Trophoblast cell (in vitro differentiated cells and primary cell): ENCODE measurements at regions not wholly inside any gene's neighbourhood (a gene's known extent, or its start where the extent isn't known, plus 50 kb on each side); places are given as distances from the start of the nearest gene placed in this dataset.

Experiments
- DNase-seq, 2 donors: peaks; one replicate each; pipeline ENCODE4 v3.0.0-alpha.2; 2016
- H2AFZ ChIP-seq: 2 replicates; pipeline ENCODE4 v1.6.1; 2013; ENCODE audit warnings: low read length, moderate library complexity, mild to moderate bottlenecking; ENCODE audit not compliant: insufficient read depth, poor library complexity
- H2AK5ac ChIP-seq: 2 replicates; pipeline ENCODE4 v1.6.1; 2013; ENCODE audit warnings: mild to moderate bottlenecking, low read length
- H2BK120ac ChIP-seq: 2 replicates; pipeline ENCODE4 v1.6.1; 2013; ENCODE audit warnings: low read length, mild to moderate bottlenecking, moderate library complexity; ENCODE audit not compliant: insufficient read depth, poor library complexity
- H2BK12ac ChIP-seq: 2 replicates; pipeline ENCODE4 v1.6.1; 2013; ENCODE audit warnings: mild to moderate bottlenecking, low read length, moderate library complexity
- H2BK5ac ChIP-seq: 2 replicates; pipeline ENCODE4 v1.6.1; 2013; ENCODE audit warnings: low read length, low read depth, moderate library complexity, mild to moderate bottlenecking; ENCODE audit not compliant: poor library complexity
- H3K14ac ChIP-seq: 2 replicates; pipeline ENCODE4 v1.6.1; 2013; ENCODE audit warnings: mild to moderate bottlenecking, low read length
- H3K18ac ChIP-seq: 2 replicates; pipeline ENCODE4 v1.6.1; 2013; ENCODE audit warnings: mild to moderate bottlenecking, low read length
- H3K23ac ChIP-seq: 2 replicates; pipeline ENCODE4 v1.6.1; 2013; ENCODE audit warnings: low read length
- H3K27ac ChIP-seq: 2 replicates; pipeline ENCODE4 v1.5.1; 2013; ENCODE audit warnings: low read depth, mild to moderate bottlenecking, inconsistent platforms, low read length, moderate library complexity
- H3K27me3 ChIP-seq: 2 replicates; pipeline ENCODE4 v1.6.1; 2013; ENCODE audit warnings: inconsistent platforms, mild to moderate bottlenecking, low read length, moderate library complexity; ENCODE audit not compliant: insufficient read depth
- H3K36me3 ChIP-seq, 2 experiments: 1 replicate in 1 of 2; 2 replicates in 1 of 2; pipeline ENCODE4 v1.6.1; 2013; ENCODE audit warnings: low read length in 2 of 2, mild to moderate bottlenecking in 2 of 2, moderate library complexity in 1 of 2; ENCODE audit not compliant: insufficient read depth in 2 of 2, control insufficient read depth in 1 of 2
- H3K4ac ChIP-seq: 2 replicates; pipeline ENCODE4 v1.6.1; 2013; ENCODE audit warnings: low read depth, mild to moderate bottlenecking, low read length, moderate library complexity
- H3K4me1 ChIP-seq, 2 experiments: 1 replicate in 1 of 2; 2 replicates in 1 of 2; pipeline ENCODE4 v1.6.1; 2013; ENCODE audit warnings: low read length in 2 of 2, mild to moderate bottlenecking in 2 of 2, moderate library complexity in 1 of 2; ENCODE audit not compliant: insufficient read depth in 2 of 2, control insufficient read depth in 1 of 2
- H3K4me2 ChIP-seq: 2 replicates; pipeline ENCODE4 v1.6.1; 2013; ENCODE audit warnings: inconsistent platforms, mild to moderate bottlenecking, low read length, moderate library complexity
- H3K4me3 ChIP-seq: 2 replicates; pipeline ENCODE4 v1.5.1; 2013; ENCODE audit warnings: mild to moderate bottlenecking, low read depth, low read length, inconsistent platforms
- H3K79me1 ChIP-seq: one replicate; pipeline ENCODE4 v1.6.1; 2013; ENCODE audit warnings: low read length
- H3K79me2 ChIP-seq: 2 replicates; pipeline ENCODE4 v1.6.1; 2013; ENCODE audit warnings: low read length, mild to moderate bottlenecking; ENCODE audit not compliant: control insufficient read depth, insufficient read depth, poor library complexity
- H3K9ac ChIP-seq: 2 replicates; pipeline ENCODE4 v1.6.1; 2013; ENCODE audit warnings: mild to moderate bottlenecking, low read length
- H3K9me3 ChIP-seq: 2 replicates; pipeline ENCODE4 v1.6.1; 2013; ENCODE audit warnings: low read depth, mild to moderate bottlenecking, control low read depth, inconsistent platforms, low read length; ENCODE audit not compliant: insufficient read depth
- H4K12ac ChIP-seq: 2 replicates; pipeline ENCODE4 v1.6.1; 2013; ENCODE audit warnings: low read depth, mild to moderate bottlenecking, low read length, moderate library complexity
- H4K8ac ChIP-seq: 2 replicates; pipeline ENCODE4 v1.6.1; 2013; ENCODE audit warnings: low read depth, mild to moderate bottlenecking, low read length, moderate library complexity
- H4K91ac ChIP-seq: one replicate; pipeline ENCODE4 v1.6.1; 2013; ENCODE audit warnings: low read depth, mild to moderate bottlenecking, low read length, moderate library complexity
- WGBS: extraction: QIAGEN DNeasy Blood & Tissue Kit; methylation state at CpG from one replicate; pipeline ENCODE4 v1.1.7; 2013; ENCODE audit warnings: missing lambda C conversion rate; ENCODE audit not compliant: insufficient read length, insufficient coverage; ENCODE audit errors: extremely low coverage; 5-methylcytosine and 5-hydroxymethylcytosine counted together

GRCh38 chr11:45481026-45481425, 184.4 kb downstream of the CHST1 start:
- Histone ChIP-seq H2BK120ac (no peak overlapping the region), H2AK5ac (no peak overlapping the region), H3K4me2 (no peak overlapping the region), H3K4me3 (no peak overlapping the region), H4K8ac (no peak overlapping the region), H4K91ac (no peak overlapping the region), H2AFZ (no peak overlapping the region), H3K9me3 (peaks cover 1% of the 10 kb centered on the region), H3K9ac (no peak overlapping the region), H3K14ac (no peak overlapping the region), H3K4ac (no peak overlapping the region), H3K27ac (no peak overlapping the region), H3K4me1 (no peaks in the 10 kb centered on the region), H3K36me3 (no peaks in the 10 kb centered on the region), H3K79me2 (no peaks in the 10 kb centered on the region), H2BK12ac (no peak overlapping the region), H4K12ac (no peak overlapping the region), H2BK5ac (no peak overlapping the region), H3K79me1 (no peaks in the 10 kb centered on the region), H3K18ac (no peak overlapping the region), H3K27me3 (no peaks in the 10 kb centered on the region), H3K23ac (no peak overlapping the region)
- no CpG with 5 or more reads among the region's 3 CpGs for WGBS
- no peak for DNase-seq

DNA sequence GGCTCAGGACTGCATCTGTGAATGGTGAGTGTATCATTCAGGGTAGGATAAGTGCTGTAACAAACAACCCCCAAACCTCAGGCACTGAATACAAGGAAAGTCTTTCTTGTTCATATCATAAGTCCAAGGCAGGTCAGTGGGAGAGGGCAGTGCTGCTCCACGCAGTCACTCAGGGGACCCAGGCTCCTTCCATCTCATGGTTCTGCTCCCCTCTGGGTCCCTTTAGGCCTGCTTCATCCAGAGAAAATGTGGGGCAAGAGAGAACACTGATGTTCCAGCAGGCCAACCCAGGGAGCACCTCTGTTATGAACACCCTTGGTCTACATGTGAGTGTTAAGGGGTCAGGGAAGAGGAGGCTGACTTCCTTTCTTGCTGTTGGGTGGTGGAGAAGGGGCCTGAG, 187.8 kb downstream of the CHST1 start:
- H3K4me3 ChIP-seq = no peak overlapping the region
- H2AFZ ChIP-seq = no peak overlapping the region
- no peaks in the 10 kb centered on the region for H3K4me1 ChIP-seq
- no peak overlapping the region for H3K18ac ChIP-seq
- no CpG with 5 or more reads among the region's 1 CpG for WGBS
- H4K12ac ChIP-seq = no peak overlapping the region
- no peaks in the 10 kb centered on the region for H3K79me1 ChIP-seq
- H4K8ac ChIP-seq = no peak overlapping the region
- H2BK12ac ChIP-seq = no peak overlapping the region
- H3K27ac ChIP-seq = no peak overlapping the region
- H3K9me3 ChIP-seq = no peaks in the 10 kb centered on the region
- no peak overlapping the region for H3K23ac ChIP-seq
- no peak overlapping the region for H3K4ac ChIP-seq
- no peak overlapping the region for H2BK5ac ChIP-seq
- no peak overlapping the region for H2BK120ac ChIP-seq
- no peak for DNase-seq
- no peak overlapping the region for H3K14ac ChIP-seq
- no peak overlapping the region for H2AK5ac ChIP-seq
- H4K91ac ChIP-seq = no peak overlapping the region
- no peaks in the 10 kb centered on the region for H3K79me2 ChIP-seq
- no peak overlapping the region for H3K4me2 ChIP-seq
- no peaks in the 10 kb centered on the region for H3K36me3 ChIP-seq
- H3K9ac ChIP-seq = no peak overlapping the region
- H3K27me3 ChIP-seq = no peaks in the 10 kb centered on the region

GRCh38 chr11:45476126-45476525, 189.3 kb downstream of the CHST1 start:
- Histone ChIP-seq H2AFZ (no peak overlapping the region), H2BK5ac (no peak overlapping the region)
- no CpG with 5 or more reads among the region's 2 CpGs for WGBS

DNA sequence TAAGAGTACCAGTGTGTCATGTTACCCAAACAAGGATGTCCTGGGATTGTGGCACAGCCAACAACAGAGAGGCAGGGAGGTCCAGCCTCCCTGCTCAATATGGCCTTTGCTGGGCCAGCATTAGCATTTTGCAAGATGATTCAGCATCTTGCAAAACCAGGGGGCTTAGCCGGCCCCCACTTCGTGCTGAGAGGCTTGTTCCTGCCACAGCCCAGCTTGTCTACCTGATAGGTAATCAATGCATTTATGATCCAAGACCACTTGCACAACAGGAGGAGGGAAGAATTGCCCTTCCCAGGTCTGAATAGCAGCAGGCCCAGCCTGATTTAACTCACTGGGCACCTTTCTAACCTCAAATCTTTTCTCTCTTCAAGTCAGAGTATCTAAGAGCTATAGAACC, 189.0 kb upstream of the SYT13 start:
- Histone ChIP-seq H3K4me2 (no peak overlapping the region), H3K4me3 (no peak overlapping the region), H2AK5ac (no peak overlapping the region), H3K4me1 (no peaks in the 10 kb centered on the region), H4K8ac (no peak overlapping the region), H3K9ac (no peak overlapping the region), H3K9me3 (no peaks in the 10 kb centered on the region), H3K4ac (no peak overlapping the region), H3K79me1 (no peaks in the 10 kb centered on the region), H3K79me2 (no peaks in the 10 kb centered on the region), H3K18ac (no peak overlapping the region), H3K23ac (no peak overlapping the region), H3K27me3 (no peaks in the 10 kb centered on the region), H2BK12ac (no peak overlapping the region), H3K36me3 (no peaks in the 10 kb centered on the region), H3K14ac (no peak overlapping the region), H3K27ac (no peak overlapping the region), H2AFZ (no peak overlapping the region), H2BK120ac (no peak overlapping the region), H2BK5ac (no peak overlapping the region), H4K12ac (no peak overlapping the region), H4K91ac (no peak overlapping the region)
- WGBS = no CpG with 5 or more reads among the region's 2 CpGs
- DNase-seq = no peak

More at GRCh38 chr11:45476126-45476525, 189.3 kb downstream of the CHST1 start:
- Histone ChIP-seq H3K79me1 (no peaks in the 10 kb centered on the region), H3K18ac (no peak overlapping the region), H3K79me2 (no peaks in the 10 kb centered on the region), H3K27ac (no peak overlapping the region), H4K91ac (no peak overlapping the region), H3K23ac (no peak overlapping the region), H2BK12ac (no peak overlapping the region), H3K36me3 (no peaks in the 10 kb centered on the region), H3K4me3 (no peak overlapping the region), H3K4ac (no peak overlapping the region), H2AK5ac (no peak overlapping the region), H4K12ac (no peak overlapping the region), H3K4me2 (no peak overlapping the region), H3K9me3 (no peaks in the 10 kb centered on the region), H3K9ac (no peak overlapping the region), H3K4me1 (no peaks in the 10 kb centered on the region), H3K27me3 (no peaks in the 10 kb centered on the region), H2BK120ac (no peak overlapping the region), H3K14ac (no peak overlapping the region), H4K8ac (no peak overlapping the region)
- DNase-seq = no peak
